Dermis microvascular lymphatic vessel endothelial cell (primary cell): ENCODE measurements at regions not wholly inside any gene's neighbourhood (a gene's known extent, or its start where the extent isn't known, plus 50 kb on each side); places are given as distances from the start of the nearest gene placed in this dataset.

Experiments used
- DNase-seq, 2 donors: peaks; one replicate each; pipeline versions ENCODE4 v3.0.0 to v3.0.0-alpha.2; 2010; ENCODE audit warnings: low read depth in 2 of 2

GRCh38 chr5:63351164-63351563, 611.1 kb downstream of the HTR1A start:
- no peak for DNase-seq

DNA sequence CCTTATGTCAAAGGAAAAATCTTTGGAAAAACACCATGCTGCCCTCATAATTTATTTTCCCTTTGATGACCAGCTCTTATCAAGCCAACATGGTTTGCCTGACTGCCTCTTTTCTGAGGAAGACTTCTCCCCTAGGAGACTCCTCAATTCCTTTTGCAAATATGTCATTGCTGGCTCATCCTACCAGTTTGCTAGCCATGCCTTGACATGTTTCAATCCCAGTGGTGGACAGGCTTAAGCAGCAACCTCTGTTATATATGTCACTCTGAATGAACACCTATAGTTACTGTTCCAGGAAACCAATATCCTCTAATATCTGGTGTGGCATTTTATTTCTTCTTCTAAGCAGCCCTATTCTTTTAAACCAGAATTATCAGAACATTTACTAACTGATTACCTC, 615.8 kb downstream of the HTR1A start:
- DNase-seq = no peak

GRCh38 chr5:63341442-63341841, 620.8 kb downstream of the HTR1A start:
- DNase-seq = no peak

DNA sequence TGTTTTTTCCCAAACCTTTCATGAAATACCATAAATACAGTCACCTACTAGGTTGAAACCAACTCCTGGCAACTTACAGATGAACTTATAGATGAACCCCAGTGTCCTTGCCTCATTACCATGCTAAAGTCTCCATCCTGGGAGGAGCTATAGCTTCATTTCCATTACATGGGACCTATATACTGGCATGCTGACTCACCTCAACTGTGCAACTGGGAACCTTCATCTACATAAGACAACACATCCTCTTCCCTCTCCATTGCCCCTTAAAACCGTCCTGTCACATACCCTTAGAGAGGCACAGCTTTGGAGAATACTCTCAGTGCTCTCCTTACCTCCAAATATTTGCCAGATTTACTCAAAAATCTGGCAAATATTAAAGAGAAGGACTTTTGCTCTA, 638.3 kb downstream of the HTR1A start:
- DNase-seq = no peak

DNA sequence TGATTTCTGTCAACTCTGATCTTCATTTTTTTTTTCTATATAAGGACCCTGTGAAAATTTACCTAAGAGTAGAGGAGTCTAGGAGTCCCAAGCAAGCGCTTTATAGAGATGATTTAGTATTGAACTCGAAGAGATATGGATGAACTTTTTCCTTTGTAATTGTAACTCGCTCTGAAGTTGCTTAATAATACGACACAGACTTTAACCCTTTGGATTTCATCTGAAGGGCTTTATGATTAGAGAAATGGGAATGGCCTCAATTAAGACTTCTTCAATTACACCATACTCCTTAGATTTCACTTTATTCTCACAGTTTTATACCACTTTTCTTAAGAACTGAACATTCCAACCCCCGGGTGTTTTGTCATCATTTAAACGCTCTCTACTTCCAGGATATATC, 647.7 kb downstream of the HTR1A start:
- no peak for DNase-seq

DNA sequence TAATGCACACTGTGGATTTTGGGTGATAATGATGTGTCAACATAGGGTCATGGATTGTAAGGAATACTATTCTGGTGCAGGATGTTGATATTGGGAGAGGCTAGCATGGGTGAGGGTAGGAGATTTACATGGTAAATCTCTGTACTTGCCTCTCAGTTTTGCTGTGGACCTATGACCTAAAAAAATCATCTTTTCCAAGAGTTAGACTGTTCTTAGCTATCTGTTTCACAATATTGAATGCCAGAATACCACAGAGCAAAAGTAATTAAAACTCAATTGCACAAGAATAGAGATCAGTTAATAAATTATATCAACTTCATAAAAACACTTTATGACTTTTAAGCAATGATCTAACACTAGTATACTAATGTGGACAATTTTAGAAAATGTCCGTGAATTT, 651.6 kb downstream of the HTR1A start:
- no peak for DNase-seq

GRCh38 chr5:63306909-63307308, 655.3 kb downstream of the HTR1A start:
- no peak for DNase-seq

DNA sequence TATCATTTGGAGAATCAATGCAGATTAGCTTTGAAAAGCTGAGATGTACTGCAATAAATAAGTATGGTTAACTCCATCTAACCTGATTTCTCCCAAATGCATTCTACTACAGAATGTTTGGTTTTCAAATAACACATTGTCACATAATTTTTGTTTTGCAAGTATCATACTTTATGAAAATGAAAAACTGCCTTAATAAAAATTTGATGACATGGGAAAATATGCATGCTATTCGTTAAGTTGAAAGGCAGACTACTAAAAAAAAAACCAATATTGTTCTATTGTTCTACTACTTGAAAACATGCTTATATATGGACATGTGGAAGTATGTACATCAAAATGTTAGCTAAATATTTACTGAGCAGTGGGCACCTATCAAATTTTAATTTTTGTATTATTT, 668.9 kb downstream of the HTR1A start:
- DNase-seq = no peak

DNA sequence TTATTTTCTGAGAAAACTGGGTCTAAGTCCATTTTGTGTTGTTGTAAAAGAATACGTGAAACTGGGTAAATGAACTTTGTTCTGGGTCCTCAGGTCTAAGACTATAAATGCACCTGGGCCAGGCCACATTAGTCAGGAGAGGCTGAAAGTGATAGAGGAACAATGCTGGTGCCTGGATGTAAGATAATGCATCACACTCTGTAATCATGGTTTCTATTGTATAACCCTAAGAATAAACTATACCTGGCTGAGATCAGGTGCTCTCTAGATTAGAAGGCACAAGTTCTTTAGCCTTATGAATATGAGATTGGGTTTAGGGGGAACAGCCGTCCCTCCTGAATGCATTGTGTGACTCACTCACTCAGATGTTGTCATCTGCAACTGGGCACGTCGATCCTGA, 675.5 kb downstream of the HTR1A start:
- DNase-seq = no peak

GRCh38 chr5:63263411-63263810, 684.8 kb downstream of the LRRC70 start:
- DNase-seq = no peak

GRCh38 chr5:63262185-63262981, 683.8 kb downstream of the LRRC70 start:
- peak; percentile 48 to 52 for DNase-seq

DNA sequence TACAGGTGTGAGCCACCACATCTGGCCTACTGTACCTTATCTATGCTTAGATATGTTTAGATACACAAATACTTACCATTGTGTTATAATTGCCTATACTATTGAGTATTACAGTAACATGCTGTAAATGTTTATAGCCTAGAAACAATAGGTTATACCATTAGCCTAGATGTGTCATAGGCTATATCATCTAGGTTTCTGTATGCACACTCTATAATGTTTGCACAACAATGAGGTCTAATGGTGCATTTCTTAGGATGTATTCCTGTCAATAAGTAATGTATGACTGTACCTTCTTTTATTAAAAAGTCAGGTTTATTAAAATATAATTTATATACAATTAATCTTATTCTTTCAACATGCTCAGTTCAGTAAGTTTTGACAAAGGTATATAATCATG, 683.1 kb downstream of the LRRC70 start:
- no peak for DNase-seq

DNA sequence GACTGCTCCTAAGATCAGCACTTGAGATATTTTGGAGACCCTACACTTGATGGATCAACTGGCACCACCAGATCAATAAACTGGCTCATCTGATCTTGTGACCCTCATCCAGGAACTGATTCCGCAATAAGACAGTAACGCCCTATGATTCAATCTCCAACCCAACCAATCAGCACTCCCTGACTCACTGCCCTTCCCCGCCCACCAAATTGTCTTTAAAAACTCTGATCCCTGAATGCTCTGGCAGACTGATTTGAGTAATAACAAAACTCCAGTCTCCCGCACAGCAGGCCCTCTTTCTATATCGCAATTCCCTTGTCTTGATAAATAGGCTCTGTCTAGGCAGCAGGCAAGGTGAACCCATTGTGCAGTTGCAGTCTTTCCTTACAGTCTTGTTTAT, 677.0 kb downstream of the LRRC70 start:
- DNase-seq = no peak

DNA sequence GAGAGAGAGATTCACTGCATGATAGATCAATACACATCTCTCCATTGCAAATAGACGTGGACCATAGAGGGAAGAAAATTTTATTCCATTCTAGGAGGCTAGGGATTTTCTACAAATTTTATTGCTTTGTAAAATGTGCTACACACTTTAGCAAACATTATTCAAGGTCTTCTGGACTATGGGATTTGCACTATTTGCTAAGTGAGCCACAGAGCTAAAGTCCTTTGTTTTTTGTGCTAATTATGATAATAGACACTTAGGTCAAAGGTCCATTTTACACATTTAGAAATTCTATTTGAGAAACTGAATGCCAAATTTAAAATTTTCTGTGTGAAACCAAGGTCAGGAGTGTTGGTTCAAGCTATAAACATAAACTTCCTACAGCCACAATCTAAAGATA, 672.3 kb downstream of the LRRC70 start:
- no peak for DNase-seq

DNA sequence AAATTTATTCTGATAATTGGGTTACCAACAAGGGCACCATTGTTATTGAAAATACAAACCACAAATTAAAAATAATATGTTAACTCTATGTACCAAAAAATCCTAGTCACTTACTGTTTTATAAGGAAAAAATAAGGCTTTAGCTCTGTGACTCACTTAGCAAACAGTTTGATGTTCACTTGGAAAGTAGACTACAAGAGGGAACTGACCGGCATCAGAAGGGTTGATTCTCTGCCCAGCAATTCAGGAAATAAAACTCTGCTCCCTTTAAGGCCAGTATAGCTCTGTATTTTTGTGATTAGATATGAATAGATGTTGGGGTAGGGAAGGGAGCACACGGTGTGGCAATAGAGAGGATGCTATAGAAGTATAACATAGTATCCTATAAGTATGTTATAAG, 671.3 kb downstream of the LRRC70 start:
- no peak for DNase-seq

DNA sequence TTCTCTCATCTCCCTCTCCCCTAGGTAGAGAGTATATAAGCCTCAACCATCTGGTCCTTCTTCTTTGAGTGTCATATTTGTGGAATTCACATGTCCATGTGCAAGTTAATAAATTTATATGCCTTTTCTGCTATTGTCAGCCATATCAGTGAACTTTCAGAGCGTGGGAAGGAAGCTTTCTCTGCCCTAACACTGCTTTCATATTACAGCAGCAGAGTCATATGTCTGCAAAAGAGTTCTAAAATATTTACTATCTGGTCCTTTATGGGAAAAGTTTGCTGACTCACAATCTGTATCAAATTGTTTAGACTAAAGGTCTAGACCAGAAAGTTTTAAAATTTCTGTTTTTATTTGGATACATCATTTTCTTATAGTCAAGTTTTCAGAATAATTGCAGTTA, 669.0 kb downstream of the LRRC70 start:
- DNase-seq = no peak

DNA sequence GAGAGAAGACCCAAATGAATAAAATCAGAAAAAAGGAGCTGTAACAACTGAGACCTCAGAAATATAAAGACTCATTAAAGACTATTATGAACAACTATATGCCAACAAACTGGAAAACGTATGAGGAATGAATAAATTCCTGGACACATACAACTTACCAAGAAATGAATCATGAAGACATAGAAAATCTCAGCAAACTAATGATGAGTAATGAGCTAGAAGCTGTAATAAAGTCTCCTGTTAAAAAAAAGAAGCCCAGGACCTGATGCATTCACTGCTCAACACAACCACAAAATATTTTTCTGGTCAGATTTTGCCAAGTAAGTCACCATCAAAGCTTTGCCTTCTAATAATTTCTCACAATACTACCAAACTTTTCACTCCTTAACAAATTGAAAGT, 666.7 kb downstream of the LRRC70 start:
- DNase-seq = no peak

DNA sequence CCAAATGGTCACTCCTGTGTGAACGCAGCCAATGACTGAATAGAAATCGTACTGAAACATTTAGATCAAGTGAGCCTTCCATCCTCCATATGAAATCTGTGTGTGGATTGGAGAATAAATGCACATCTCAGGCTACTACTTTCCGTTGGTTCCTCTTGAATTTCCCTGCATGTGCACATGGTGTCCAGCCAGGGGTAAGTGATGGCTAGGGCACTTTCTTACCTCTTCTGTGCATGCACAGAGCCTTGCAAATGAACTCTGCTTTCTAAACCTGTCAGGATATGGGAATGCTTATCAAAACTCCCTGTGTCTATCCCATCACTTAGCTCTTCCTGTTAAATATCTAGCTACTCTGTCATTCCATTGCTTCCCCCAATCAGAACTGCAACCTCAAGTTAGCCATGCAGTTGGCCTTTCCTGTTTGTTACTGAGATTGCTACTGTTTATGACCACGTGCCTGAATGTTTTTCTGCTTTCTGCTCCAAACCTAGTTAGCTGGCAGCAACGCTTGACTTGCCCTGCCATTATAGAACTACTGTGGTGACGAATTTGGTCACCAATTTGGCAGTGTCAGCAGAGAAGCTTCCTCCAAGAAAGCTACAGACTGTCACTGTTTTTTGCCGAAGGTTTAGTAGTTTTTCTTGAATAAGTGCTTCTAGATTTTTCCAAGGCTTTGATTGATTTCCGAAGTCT, 661.6 kb downstream of the LRRC70 start:
- DNase-seq = peak in 1 of 2 donors; percentile 3

DNA sequence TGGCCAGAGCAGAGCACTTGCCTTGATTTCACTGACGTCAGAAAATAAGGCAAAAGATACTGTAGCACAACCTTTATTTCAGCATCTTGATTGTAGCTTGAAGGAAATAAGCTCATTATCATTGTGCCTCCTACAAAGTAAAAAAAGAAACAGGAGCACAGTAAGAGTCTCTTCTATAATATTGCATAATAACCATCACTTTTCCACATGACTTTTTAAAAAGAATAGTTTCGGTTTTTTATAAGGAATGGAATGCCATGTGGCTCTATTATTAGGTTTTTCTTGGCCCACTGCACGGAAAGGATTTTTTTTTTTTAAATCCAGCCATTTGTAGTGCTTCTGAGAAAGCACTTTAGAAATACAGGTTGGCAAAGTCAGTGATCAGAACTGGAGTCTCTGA, 655.3 kb downstream of the LRRC70 start:
- peak in 1 of 2 donors; percentile 10 for DNase-seq

DNA sequence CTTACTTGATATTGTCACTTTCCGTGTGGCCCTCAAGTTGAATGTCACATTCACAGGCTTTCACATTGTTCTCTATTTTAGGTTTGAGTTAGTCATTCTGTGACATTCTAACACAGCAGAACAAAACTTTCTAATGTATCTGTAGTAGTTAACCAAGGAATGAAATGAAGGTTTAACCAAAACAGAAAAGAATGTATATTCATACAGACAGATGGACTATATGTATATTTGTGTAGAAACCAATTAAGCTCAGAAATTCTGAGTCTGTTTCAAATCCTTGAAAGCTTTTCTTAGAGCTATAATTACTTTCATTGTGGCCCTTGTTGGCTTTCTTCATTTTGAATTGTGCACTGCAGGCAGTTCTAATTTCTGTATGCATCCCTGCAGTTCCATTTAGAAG, 654.7 kb downstream of the LRRC70 start:
- no peak for DNase-seq

DNA sequence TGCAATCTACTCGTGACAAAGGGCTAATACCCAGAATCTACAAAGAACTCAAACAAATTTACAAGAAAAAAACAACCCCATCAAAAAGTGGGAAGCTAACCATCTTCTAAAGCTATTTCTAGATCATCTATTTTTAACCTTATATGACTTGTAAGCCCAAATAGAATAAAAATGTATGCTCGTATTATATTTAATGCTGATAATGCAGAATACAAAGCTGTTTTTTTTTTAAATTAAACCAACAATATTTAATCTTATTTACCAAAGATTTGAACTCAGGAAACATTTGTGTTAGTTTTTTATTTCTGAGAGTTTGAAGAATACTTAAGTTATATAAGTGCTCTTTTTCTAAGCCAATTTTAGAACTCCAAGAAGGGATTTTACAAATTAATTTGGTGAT, 652.1 kb downstream of the LRRC70 start:
- no peak for DNase-seq

DNA sequence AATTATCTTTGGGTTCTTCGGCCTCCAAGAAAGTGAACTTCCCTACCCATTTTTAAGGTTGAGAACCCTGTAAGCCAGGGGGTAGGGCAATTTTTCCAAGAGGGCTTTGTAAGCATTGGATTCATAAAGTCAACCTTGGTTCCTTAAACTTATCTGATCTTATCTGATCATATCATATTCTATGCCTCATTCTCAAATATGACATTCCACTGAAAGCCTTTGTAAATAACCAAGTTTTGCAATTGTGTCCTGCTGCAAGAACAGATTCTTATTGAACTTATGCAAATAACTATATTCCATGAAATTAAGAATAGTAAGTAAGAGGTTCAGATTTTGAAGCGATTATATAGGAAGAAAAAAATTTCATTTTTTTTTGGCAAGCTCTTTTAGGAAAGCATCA, 649.5 kb downstream of the LRRC70 start:
- DNase-seq = no peak

DNA sequence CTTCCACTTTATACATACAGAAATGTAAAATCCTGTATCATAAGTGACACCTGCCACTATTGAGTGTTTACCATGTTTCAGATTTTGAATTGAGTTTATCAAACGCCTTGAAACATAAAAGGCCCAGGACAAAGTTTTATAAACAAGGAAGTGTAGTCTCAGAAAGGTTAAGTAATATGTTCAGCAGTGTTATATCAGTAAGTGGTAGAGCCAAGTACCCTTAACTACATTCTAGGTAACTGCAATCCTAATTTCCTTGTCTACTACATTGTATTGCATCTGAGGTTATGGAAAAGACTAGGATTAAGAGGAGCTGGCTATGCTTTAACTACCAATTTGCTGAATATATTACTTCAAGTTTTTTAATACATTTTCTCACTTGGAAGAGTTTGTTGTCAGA, 641.6 kb downstream of the LRRC70 start:
- DNase-seq = no peak
